ENCODE measurements at regions not wholly inside any gene's neighbourhood (a gene's known extent, or its start where the extent isn't known, plus 50 kb on each side); places are given as distances from the start of the nearest gene placed in this dataset.
A peak's percentile ranks its signal among the peaks of the same experiment; 100 is the strongest.

- DNase-seq, result peak in 15 of 56 donors; percentile 1 to 55 (median 7)
These were observed 60.3 kb downstream of the AVPR1A start for GRCh38 chr12:63090716-63091115.

DNA sequence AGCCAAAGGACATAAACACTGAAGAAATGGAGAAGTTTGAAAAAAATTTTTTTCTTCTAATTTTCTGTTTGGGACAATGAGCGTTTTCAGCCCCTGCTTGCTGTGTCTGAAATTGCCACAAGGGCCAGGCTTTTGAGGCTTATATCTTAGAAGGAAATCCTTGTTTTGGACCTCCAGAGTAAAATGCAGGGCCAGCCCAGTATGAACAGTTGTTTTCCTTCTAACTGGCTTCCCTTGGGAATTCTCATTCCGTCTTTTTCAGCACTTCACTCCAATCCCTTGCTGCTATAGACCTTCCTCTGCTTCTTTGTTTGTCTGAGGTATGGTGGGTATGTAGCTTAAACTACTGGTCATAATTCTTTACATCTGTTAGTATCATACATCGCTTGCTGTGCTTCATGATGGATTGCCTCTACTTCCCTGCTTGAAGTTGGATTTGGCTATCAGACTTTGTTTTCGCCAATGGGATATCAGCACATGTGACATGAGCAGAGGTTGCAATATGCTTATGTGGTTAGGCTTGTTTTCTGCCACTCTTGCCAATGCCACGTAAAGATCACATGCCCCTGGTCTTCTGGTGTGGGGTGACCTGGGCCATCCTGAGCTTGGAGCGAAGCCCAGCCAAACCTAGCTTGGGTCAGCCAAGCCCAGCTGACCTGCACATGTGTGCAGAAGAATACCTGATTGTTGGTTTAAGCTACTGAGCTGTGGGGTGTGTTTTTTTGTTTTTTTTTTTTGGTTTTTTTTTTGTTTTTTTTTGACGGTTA, 64.7 kb downstream of the AVPR1A start:
- no peak for DNase-seq

GRCh38 chr12:63085120-63085519, 65.9 kb downstream of the AVPR1A start:
- no peak for DNase-seq

DNA sequence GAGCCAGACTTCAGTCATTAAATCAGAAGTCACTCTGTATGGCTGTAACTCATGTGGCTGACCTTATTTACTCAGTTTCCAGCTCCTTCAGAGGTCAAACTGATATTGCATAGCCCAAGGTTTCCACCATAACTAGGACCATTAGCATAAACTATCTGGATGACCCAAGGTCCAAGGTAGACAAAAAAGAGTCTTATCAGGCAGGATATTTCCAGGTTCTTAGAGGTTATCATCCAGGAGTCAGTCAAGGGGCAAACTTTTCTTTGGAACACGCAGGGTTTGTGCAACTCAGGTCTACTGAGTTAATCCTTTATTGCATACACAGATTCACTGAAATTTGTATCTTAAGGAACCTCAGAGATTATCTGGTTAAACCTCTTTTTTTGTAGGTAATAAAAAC, 66.5 kb downstream of the AVPR1A start:
- DNase-seq, result no peak

- no peak for DNase-seq
These were observed 68.0 kb downstream of the AVPR1A start for GRCh38 chr12:63083046-63083445.

DNA sequence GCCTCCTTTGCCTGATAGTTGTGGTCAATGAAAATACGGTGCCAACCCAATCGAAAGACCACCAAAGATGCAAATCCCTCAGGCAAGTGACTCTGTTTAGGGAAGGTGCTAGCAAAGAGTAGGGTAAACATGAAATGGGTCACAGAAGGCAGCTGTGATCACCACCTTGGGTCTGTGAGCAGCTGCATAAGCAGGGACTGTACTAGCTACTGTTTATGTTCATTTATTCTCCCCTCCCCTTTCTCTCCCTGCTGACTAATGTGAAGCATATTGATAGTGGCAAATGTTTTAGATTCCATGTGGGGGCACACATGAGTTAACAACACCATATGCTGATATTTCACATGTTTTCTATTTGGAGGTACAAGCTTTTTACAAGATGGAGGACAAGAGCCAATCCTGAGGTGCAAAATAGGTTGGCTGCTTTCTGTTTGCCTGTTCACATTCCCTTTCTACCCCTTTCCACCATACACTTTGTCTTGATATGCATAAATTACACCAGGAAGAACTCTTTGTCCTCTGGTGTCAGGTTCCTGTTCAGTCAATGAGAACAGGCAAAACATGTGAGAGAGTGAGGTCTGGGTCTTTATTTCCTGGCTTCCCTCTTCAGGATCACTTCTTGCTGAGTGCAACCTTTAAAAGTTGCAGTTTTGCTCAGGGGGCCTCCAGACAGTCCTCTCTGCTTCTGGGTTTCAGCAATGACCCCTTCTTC, 71.1 kb downstream of the AVPR1A start:
- no peak for DNase-seq

GRCh38 chr12:63078906-63079305, 72.1 kb downstream of the AVPR1A start:
- DNase-seq, result no peak

DNA sequence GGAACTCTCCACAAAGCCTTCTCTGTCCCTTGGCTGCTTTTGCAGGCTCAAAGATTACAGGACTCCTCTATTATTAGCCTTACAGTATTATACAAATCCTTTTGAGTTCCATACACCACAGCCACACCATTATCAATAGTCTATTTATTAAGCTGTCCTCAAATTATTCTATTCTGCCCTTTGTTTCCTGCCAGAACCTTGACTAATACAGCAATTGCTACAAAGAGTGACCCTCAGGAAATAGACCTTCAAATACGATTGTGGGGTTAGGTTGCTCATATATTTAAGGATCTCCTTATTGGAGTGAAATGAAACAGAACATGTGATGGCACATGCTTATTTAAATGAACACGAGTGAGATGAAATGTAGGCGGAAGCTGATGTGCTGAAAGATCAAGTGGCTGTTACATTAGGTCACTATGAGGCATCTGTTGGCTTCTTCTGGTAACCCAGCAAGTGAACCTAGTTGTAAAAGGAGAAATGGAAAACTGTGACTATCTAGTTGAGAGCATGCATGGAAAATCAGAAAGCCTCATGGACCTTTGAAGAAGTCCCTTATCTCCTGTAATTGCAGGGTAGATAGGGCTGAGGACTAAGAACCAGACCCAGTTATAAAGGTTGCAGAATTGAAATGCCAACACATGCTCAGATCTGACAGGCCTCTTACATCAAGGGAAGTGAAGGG, 75.5 kb downstream of the AVPR1A start:
- no peak for DNase-seq

- DNase-seq, result no peak
These were observed 80.3 kb downstream of the AVPR1A start for GRCh38 chr12:63070709-63071108.

DNA sequence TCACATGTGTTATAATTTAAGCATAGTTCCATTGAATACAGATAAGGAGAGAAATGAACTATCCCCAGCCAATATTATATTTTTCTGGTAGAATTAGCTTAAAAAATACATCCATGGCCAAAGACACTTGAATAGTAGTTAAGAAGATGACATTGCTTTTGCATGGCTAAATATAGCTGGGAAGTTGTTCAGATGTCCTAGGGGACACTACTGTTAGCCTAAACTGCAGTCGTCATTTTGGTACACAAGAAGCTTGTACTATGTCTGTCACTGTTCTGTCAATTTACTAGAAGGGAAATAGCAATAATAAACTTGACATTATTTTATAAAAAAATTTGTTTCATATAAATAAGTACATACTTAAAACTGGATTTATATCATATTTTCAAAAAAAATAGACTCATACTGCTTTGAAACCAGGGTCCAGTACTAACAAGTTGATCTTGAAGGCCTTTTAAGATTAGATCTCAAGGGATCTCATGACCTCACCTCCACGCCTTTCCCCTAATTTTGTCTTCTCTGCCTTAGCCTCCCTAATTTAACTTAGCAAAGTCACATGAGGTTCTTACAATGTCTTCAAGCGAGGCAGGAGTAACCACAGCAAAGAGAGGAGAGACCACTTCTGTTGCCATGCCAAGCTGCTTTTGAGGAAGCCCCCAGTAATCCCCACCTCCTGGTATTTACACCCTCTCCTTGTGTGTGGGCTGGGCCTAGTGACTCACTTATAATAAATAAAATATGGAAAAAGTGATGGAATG, 81.0 kb downstream of the AVPR1A start:
- no peak for DNase-seq

DNA sequence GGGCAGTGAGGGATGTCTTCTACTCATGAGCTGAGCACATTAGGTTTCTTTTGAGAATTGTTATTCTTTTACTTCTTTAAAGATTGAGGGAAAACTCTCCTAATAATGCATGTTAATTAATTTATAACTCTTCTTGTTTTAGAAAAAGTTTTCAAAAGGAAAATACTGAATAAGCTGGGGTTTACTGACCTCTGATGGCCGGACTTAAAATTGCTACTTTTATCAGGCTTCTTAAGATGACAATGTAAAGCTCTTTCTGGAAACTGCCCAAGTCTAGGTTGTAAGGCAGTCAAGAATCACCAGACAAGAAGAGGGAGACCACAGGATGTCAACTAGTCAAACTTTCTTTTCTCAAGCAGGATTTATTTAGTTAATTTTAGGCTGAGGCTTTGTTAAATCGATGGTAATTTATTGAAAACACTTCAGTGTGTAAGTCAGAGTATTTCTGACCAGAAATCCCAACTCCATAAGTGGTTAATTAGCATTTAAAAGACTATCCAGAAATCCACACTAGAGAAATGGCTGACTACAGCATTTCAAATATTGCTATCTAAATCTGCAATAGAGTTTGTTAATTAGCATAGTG, 82.1 kb downstream of the AVPR1A start:
- peak in 5 of 56 donors; percentile 0 to 14 (median 4) for DNase-seq

- no peak for DNase-seq
These were observed 84.2 kb downstream of the AVPR1A start for GRCh38 chr12:63066782-63067181.

DNA sequence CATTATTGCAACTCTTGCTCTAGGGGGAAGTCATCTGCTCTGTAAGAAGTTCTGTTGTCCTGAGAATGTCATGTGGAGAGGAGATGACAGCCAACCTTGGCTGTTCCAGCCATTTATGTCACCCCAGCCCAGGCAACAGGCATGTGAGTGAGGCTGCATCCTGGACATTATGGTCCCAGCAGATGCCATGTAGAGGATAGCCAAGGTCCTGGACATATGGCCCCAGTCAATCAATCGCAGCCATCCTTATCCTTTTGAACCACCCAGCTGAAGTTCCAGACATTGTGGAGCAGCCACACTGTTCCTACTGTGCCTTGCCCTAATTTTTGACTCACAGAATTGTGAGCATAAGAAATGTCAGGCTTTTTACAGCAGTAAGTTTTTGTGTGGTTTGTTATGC, 84.9 kb downstream of the AVPR1A start:
- no peak for DNase-seq

DNA sequence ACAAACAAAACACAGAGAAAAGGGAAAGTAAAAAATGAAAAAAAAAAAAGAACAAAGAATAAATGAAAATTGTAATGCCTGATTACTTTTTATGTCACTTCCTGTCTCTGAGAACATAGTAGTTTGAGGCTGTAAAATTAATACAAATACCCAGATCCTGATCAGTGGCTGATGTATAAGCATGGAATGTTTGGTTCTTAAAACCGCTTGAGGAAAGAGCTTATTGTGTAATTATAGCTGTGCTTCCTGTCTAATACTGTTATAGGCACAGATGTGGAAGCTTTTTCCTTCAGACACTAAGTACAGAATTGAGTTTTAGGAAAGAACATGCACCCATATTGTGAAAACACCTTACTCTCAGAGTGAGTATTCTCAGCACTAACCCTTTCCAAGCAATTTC, 86.9 kb downstream of the AVPR1A start:
- no peak for DNase-seq

DNA sequence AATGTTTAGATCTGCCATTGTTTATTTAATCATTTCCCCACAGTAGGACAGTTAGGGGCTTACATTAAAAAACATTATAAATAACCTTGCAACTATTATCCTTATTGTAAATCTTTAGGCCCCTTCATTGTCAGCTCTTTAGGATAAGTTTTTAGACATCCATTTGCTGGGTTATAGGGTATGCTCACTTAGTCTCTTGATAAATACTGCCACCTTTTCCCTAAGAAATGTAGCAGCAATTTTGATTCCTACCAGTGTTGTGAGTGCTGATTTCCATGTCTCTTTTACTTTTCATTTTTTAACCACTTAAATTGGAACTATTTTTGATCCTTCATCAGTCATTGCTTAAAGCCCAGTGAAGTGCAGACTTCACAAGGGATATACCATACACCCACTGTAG, 94.4 kb downstream of the AVPR1A start:
- DNase-seq, result no peak

- no peak for DNase-seq
These were observed 98.3 kb downstream of the AVPR1A start for GRCh38 chr12:63052696-63053095.

GRCh38 chr12:63047146-63047545, 103.9 kb downstream of the AVPR1A start:
- DNase-seq, result no peak

DNA sequence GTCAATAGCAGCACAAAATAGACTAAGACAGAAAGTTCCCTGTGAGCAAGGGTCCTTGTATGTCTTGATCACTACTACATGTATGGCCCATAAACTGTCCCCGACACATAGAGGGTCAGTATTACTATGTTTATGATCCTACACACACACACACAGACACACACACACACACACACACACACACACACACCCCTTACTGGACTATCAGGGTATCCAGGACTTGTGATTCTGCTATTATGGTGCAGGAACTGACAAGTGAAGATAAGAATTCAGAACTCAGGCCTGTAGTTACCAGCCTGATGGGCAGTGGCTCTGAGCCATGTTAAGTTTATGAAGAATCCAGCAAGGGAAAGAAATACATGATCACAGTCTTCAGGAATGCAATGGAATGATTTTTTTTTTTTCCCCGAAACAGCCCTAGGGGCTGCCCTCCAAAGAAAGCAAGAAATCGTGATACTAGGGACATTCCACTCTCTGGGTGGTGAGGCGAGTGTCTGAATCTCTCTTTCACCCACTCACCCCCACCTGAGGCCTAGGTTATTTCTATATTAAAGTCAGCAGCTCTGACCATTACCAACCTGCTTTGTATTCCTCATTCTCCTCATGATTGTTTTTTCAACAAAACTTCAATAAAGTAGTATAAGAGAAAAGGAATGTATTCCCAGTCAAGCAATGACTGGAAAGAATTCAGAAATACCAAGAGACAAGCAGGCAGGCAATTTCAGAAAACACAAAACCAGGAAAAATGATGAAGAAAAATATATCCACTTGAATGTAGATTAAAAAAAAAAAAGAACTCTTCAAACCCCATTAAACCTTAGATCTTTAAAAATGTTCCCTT, 105.8 kb downstream of the AVPR1A start:
- DNase-seq, result no peak

DNA sequence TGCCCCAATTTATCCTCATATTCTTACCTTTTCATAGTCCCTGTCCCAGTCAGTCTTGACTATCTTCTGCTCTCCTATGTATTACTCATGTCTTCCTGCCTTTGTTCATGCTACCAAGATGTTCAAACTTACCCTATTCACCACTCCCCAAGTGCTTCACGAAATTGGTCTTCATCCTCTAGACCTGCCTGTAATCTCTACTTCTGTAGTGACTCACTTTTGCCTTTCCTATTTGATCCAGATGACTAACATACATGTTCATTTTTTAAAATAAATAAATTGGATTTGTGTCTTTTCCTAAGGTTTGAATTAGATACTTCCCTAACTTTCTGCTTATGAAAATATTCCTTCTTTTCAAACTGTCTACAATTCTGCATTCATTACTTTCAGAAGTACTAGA, 107.7 kb upstream of the PPM1H start:
- no peak for DNase-seq

GRCh38 chr12:63041601-63042000, 106.7 kb upstream of the PPM1H start:
- DNase-seq, result no peak

Measured in amygdala (tissue), 56 donors.